Effector memory CD4-positive, alpha-beta T cell (primary cell): ENCODE measurements at regions not wholly inside any gene's neighbourhood (a gene's known extent, or its start where the extent isn't known, plus 50 kb on each side); places are given as distances from the start of the nearest gene placed in this dataset.
"Not testable (repeated sequence)": the region's sequence is repeated elsewhere in the genome, so short reads cannot be mapped to it uniquely, and the experiment has no call there.

Experiments used
- DNase-seq, 3 donors: peaks; one replicate each; pipeline ENCODE4 v3.0.0-alpha.2; 2020
- H3K27ac ChIP-seq: 2 replicates; pipeline ENCODE4 v1.7.0; 2013; ENCODE audit warnings: mild to moderate bottlenecking, low read length, moderate library complexity; ENCODE audit not compliant: insufficient read depth, poor library complexity, severe bottlenecking
- H3K27me3 ChIP-seq: replicated peaks from 2 replicates; pipeline ENCODE4 v1.7.0; 2013; ENCODE audit warnings: mild to moderate bottlenecking, low read length; ENCODE audit not compliant: insufficient read depth, control insufficient read depth, poor library complexity, severe bottlenecking
- H3K36me3 ChIP-seq: 2 replicates; pipeline ENCODE4 v1.7.0; 2013; ENCODE audit warnings: mild to moderate bottlenecking, low read length, moderate library complexity; ENCODE audit not compliant: control insufficient read depth, insufficient read depth
- H3K4me1 ChIP-seq: 2 replicates; pipeline ENCODE4 v1.7.0; 2013; ENCODE audit warnings: low read length, mild to moderate bottlenecking; ENCODE audit not compliant: control insufficient read depth, insufficient read depth, poor library complexity, severe bottlenecking
- H3K4me3 ChIP-seq: 2 replicates; pipeline ENCODE4 v1.7.0; 2013; ENCODE audit warnings: low read length, low read depth, mild to moderate bottlenecking; ENCODE audit not compliant: insufficient read depth, poor library complexity, severe bottlenecking
- H3K9me3 ChIP-seq: 2 replicates; pipeline ENCODE4 v1.7.0; 2013; ENCODE audit warnings: mild to moderate bottlenecking, low read length, moderate library complexity; ENCODE audit not compliant: control insufficient read depth

GRCh38 chr2:57490741-57491140 lies 555.9 kb upstream of the VRK2 start:
- no peak overlapping the region for H3K27ac ChIP-seq
- no peak overlapping the region for H3K4me3 ChIP-seq
- DNase-seq: no peak
- H3K36me3 ChIP-seq: no peaks in the 10 kb centered on the region
- no peaks in the 10 kb centered on the region for H3K27me3 ChIP-seq
- H3K4me1 ChIP-seq: no peaks in the 10 kb centered on the region
- H3K9me3 ChIP-seq: no peaks in the 10 kb centered on the region

DNA sequence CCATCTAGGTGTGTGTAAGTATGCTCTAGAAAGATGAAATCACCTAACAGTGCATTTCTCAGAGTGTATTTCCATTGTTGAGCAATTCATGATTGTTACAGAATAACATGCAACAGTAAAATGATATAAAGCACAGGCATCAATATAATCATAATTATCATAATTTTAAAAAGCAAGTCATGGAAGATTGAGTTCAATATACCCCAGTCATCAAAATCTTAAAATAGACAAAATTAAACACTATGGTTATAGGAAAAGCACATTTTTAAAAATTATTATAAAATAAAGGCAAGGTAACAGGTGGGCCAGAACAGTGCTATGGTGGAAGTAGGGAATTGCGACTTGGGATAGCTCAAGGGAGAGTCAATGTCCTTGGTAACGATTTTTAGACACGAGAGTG lies 555.4 kb upstream of the VRK2 start:
- H3K9me3 ChIP-seq: no peaks in the 10 kb centered on the region
- H3K27ac ChIP-seq: no peak overlapping the region
- DNase-seq: no peak
- H3K27me3 ChIP-seq: no peaks in the 10 kb centered on the region
- H3K36me3 ChIP-seq: no peaks in the 10 kb centered on the region
- no peaks in the 10 kb centered on the region for H3K4me1 ChIP-seq
- no peak overlapping the region for H3K4me3 ChIP-seq

GRCh38 chr2:57493966-57494365 lies 552.6 kb upstream of the VRK2 start:
- H3K4me3 ChIP-seq, DNase-seq, H3K27me3 ChIP-seq, H3K36me3 ChIP-seq, H3K9me3 ChIP-seq, H3K27ac ChIP-seq, H3K4me1 ChIP-seq: not testable (repeated sequence)

DNA sequence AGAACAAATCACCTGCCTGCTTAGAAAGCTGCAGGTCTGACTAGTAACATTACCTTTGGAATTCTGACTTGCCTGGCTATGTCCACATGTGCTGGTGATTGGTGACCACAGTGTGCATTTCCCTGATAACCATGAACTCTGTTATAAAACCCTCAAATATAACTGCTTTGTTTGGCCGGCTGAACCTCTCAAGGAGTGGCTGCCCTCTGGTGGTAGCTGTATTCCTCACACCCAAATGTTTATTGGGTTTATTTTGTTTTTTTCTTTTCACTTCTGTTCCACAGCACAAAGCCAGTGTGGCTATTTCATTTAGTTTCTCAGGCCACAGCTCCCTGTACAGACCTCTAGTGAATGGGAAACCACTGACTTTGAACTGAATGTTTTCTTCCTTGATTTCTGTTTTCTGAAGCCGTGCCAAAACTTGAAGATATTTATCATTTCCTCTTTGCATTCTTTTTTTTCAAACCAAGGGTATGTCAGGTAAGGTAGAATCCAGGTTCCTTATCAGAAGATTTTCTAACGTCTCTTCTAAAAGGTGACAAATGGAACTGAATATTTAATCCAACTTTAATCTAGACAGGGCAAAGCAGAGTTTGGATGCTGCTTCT lies 549.0 kb upstream of the VRK2 start:
- no peak for DNase-seq
- H3K9me3 ChIP-seq: no peaks in the 10 kb centered on the region
- H3K27me3 ChIP-seq: no peaks in the 10 kb centered on the region
- H3K4me1 ChIP-seq: no peaks in the 10 kb centered on the region
- no peak overlapping the region for H3K27ac ChIP-seq
- H3K36me3 ChIP-seq: no peaks in the 10 kb centered on the region
- H3K4me3 ChIP-seq: no peak overlapping the region

DNA sequence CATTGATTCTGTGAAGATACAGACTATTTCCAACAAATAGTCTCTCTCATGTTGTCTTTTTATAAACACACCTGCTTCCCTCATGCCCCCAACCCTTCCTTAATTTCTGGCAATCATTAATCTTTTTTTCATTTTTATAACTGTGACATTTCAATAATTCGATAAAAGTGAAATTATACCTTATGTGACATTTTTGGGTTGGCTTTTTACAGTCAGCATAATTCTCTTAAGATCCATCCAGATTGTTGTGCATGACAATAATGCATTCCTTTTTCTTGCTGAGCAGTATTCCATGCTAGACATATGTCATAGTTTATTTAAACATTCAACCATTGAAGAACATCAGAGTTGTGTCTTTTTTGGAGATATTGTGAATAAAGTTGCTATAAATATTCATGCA lies 541.8 kb upstream of the VRK2 start:
- DNase-seq: no peak
- Histone ChIP-seq H3K4me1 (no peaks in the 10 kb centered on the region), H3K27ac (no peak overlapping the region), H3K36me3 (no peaks in the 10 kb centered on the region), H3K27me3 (no peaks in the 10 kb centered on the region), H3K4me3 (no peak overlapping the region), H3K9me3 (no peaks in the 10 kb centered on the region)

DNA sequence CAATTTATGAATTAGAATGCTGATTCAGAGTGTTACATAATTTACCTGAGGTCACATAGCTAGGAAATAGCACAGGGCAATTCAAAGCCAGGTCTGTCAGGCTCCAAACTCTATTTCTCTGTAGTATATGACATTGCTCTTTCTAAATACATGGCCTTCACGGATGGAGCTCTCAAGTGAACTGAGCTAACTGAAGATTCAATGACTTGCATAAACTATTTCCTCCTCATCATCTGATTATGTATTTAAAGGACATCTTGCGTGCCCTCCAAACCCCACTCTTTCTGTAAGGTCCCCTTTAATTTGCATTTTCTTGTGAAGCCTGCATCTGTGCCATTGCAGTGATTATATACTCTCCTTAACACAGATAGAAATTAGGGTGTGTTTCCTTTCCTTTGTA lies 537.4 kb upstream of the VRK2 start:
- DNase-seq: no peak
- Histone ChIP-seq H3K27ac (no peak overlapping the region), H3K4me1 (no peaks in the 10 kb centered on the region), H3K27me3 (no peaks in the 10 kb centered on the region), H3K9me3 (no peaks in the 10 kb centered on the region), H3K36me3 (no peaks in the 10 kb centered on the region), H3K4me3 (no peak overlapping the region)

- H3K4me1 ChIP-seq: no peaks in the 10 kb centered on the region
- H3K36me3 ChIP-seq: no peaks in the 10 kb centered on the region
- DNase-seq: no peak
- H3K4me3 ChIP-seq: no peak overlapping the region
- H3K9me3 ChIP-seq: no peaks in the 10 kb centered on the region
- H3K27ac ChIP-seq: no peak overlapping the region
- no peaks in the 10 kb centered on the region for H3K27me3 ChIP-seq
These were observed 535.9 kb upstream of the VRK2 start for GRCh38 chr2:57510704-57511103.

- no peak for DNase-seq
- Histone ChIP-seq H3K9me3 (no peaks in the 10 kb centered on the region), H3K27me3 (no peaks in the 10 kb centered on the region), H3K27ac (no peak overlapping the region), H3K4me1 (no peaks in the 10 kb centered on the region), H3K4me3 (no peak overlapping the region), H3K36me3 (no peaks in the 10 kb centered on the region)
These were observed 531.2 kb upstream of the VRK2 start for GRCh38 chr2:57515366-57515765.

- no peak for DNase-seq
- H3K27me3 ChIP-seq: no peaks in the 10 kb centered on the region
- no peak overlapping the region for H3K4me3 ChIP-seq
- no peaks in the 10 kb centered on the region for H3K4me1 ChIP-seq
- H3K27ac ChIP-seq: no peak overlapping the region
- H3K9me3 ChIP-seq: no peaks in the 10 kb centered on the region
- H3K36me3 ChIP-seq: no peaks in the 10 kb centered on the region
These were observed 529.8 kb upstream of the VRK2 start for GRCh38 chr2:57516698-57517340.

- Histone ChIP-seq H3K27me3 (no peaks in the 10 kb centered on the region), H3K9me3 (no peaks in the 10 kb centered on the region), H3K4me1 (no peaks in the 10 kb centered on the region), H3K36me3 (no peaks in the 10 kb centered on the region), H3K4me3 (no peak overlapping the region), H3K27ac (no peak overlapping the region)
- no peak for DNase-seq
These were observed 523.3 kb upstream of the VRK2 start for GRCh38 chr2:57523304-57523703.
